Panc1 (cell line): ENCODE measurements at regions not wholly inside any gene's neighbourhood (a gene's known extent, or its start where the extent isn't known, plus 50 kb on each side); places are given as distances from the start of the nearest gene placed in this dataset.
A peak's percentile ranks its signal among the peaks of the same experiment; 100 is the strongest.

Experiments used
- ATAC-seq: fragments of 200-7000 bp; cut with Tn5 transposase; 2 replicates; pipeline ENCODE4 v1.9.1; 2020; ENCODE audit warnings: mild to moderate bottlenecking, moderate library complexity
- BruUV-seq: library from RNA; stranded (reverse); fragments of 400-500 nt; replicated peaks from 2 replicates; lab custom pipeline; 2021; lab: Mats Ljungman, UMichigan
- CTCF ChIA-PET: fragments of 300-600 bp; sonication (Branson Sonifier 250); formaldehyde crosslinking; loops from one replicate; lab custom pipeline; 2022; ENCODE audit warnings: antibody characterized with exemption; lab: Charles Lee
- POLR2A ChIA-PET: fragments of 300-600 bp; sonication (Branson Sonifier 250); formaldehyde crosslinking; loops from one replicate; lab custom pipeline; 2022; ENCODE audit warnings: antibody characterized with exemption; lab: Charles Lee
- DNase-seq: peaks from one replicate; pipeline ENCODE4 v3.0.0-alpha.2; 2010; ENCODE audit warnings: low read depth, low spot score
- H3K27ac ChIP-seq: 2 replicates; pipeline ENCODE4 v1.5.1; 2011; ENCODE audit warnings: mild to moderate bottlenecking, low read length, inconsistent platforms
- H3K27me3 ChIP-seq: fragments of 200-500 bp; sonication (Bioruptor generic); 2 replicates; pipeline ENCODE4 v1.6.0; 2014; ENCODE audit warnings: low read length, inconsistent platforms; ENCODE audit not compliant: control insufficient read depth, insufficient read depth
- H3K36me3 ChIP-seq: fragments of 200-500 bp; sonication (Bioruptor generic); 2 replicates; pipeline ENCODE4 v1.5.1; 2014; ENCODE audit warnings: inconsistent platforms, mild to moderate bottlenecking, low read length, moderate library complexity; ENCODE audit not compliant: control insufficient read depth, insufficient read depth
- H3K4me1 ChIP-seq: 2 replicates; pipeline ENCODE4 v1.5.1; 2011; ENCODE audit warnings: inconsistent platforms, mild to moderate bottlenecking, low read length, moderate library complexity; ENCODE audit not compliant: control insufficient read depth, insufficient read depth
- H3K4me3 ChIP-seq, 2 experiments: 2 replicates each; pipeline ENCODE4 v1.5.1; 2011 to 2012; ENCODE audit warnings: low read depth in 2 of 2, low read length in 2 of 2, mild to moderate bottlenecking in 2 of 2, inconsistent platforms in 1 of 2, moderate library complexity in 1 of 2
- H3K9me3 ChIP-seq: fragments of 200-500 bp; sonication (Bioruptor generic); 2 replicates; pipeline ENCODE4 v1.5.1; 2014; ENCODE audit warnings: low read depth, mild to moderate bottlenecking, inconsistent platforms, low read length, moderate library complexity; ENCODE audit not compliant: control insufficient read depth, insufficient read depth
- CTCF ChIP-seq: fragments of 450-650 bp; IDR thresholded peaks from 2 replicates; pipeline ENCODE4 v1.5.1; 2017; ENCODE audit warnings: mild to moderate bottlenecking
- POLR2AphosphoS5 ChIP-seq: IDR thresholded peaks from 2 replicates; pipeline ENCODE4 v1.6.1; 2012; ENCODE audit warnings: mild to moderate bottlenecking, low read depth, low read length, moderate library complexity
- REST ChIP-seq, 2 experiments: IDR thresholded peaks; 2 replicates each; pipeline ENCODE4 v1.6.1; 2011 to 2012; ENCODE audit warnings: low read depth in 2 of 2, control low read depth in 1 of 2, low read length in 1 of 2, mild to moderate bottlenecking in 1 of 2, moderate library complexity in 1 of 2; ENCODE audit not compliant: insufficient read depth in 1 of 2
- SIN3A ChIP-seq: IDR thresholded peaks from 2 replicates; pipeline ENCODE4 v1.6.1; 2012; ENCODE audit warnings: low read depth, mild to moderate bottlenecking, low read length, moderate library complexity, borderline replicate concordance; ENCODE audit not compliant: insufficient read depth
- TCF7L2 ChIP-seq: IDR thresholded peaks from 2 replicates; pipeline ENCODE4 v1.6.1; 2011; ENCODE audit warnings: mild to moderate bottlenecking, low read depth, low read length, inconsistent platforms
- in situ Hi-C: cut with HindIII; loops from 2 replicates; pipeline ENCODE4 v1.10.0; 2016; ENCODE audit warnings: low sequenced_read_pairs, low pct_unique_long_range_greater_than_20kb
- intact Hi-C: fragments of 100-400 bp; cut with micrococcal nuclease; formaldehyde crosslinking; loops from one replicate; pipeline ENCODE4 v1.10.0; 2022; ENCODE audit not compliant: unreplicated experiment

- ChIA-PET CTCF (no interaction called here), POLR2A (no interaction called here)
- H3K4me1 ChIP-seq: no peaks in the 10 kb centered on the region
- TF ChIP-seq CTCF (peak; percentile 9; the same call in 1 of the 2 replicates), SIN3A (no peak), POLR2AphosphoS5 (no peak), TCF7L2 (no peak), REST (IDR thresholded peaks at IDR 0.05; ENCODE audit: insufficient read depth in 1 of 2, low read depth in 2 of 2, low read length in 1 of 2) (no peak)
- H3K9me3 ChIP-seq: no peaks in the 10 kb centered on the region
- no TSS peak for BruUV-seq
- H3K27ac ChIP-seq: no peak overlapping the region
- 0 out of 2 replicates have a peak, but pooled peaks cover 2% of the 10 kb centered on the region for H3K27me3 ChIP-seq
- DNase-seq: no peak
- H3K4me3 ChIP-seq: no peak overlapping the region
- in situ Hi-C loops (no loop called here), intact Hi-C loops (loop anchor here (10.0 kb wide), 1 partner anchor 152 kb away; no protein-coding TSS in a partner anchor)
- H3K36me3 ChIP-seq: no peaks in the 10 kb centered on the region
- no peak for ATAC-seq
Measured at GRCh38 chr1:60126723-60127122, 53.2 kb upstream of the C1orf87 start.
